Lung microvascular endothelial cell (primary cell): ENCODE measurements at regions not wholly inside any gene's neighbourhood (a gene's known extent, or its start where the extent isn't known, plus 50 kb on each side); places are given as distances from the start of the nearest gene placed in this dataset.

Experiments used
- DNase-seq, 2 donors: peaks; one replicate each; pipeline versions ENCODE4 v3.0.0 to v3.0.0-alpha.2; 2010; ENCODE audit warnings: low read depth in 2 of 2

GRCh38 chr14:82341261-82341810, 807.7 kb upstream of the SEL1L start:
- no peak for DNase-seq

GRCh38 chr14:82342596-82342995, 808.9 kb upstream of the SEL1L start:
- no peak for DNase-seq

GRCh38 chr14:82345184-82345583, 811.5 kb upstream of the SEL1L start:
- no peak for DNase-seq

GRCh38 chr14:82354126-82354525, 820.5 kb upstream of the SEL1L start:
- no peak for DNase-seq

GRCh38 chr14:82359201-82359600, 825.5 kb upstream of the SEL1L start:
- no peak for DNase-seq

GRCh38 chr14:82362452-82362851, 828.8 kb upstream of the SEL1L start:
- DNase-seq, result no peak

GRCh38 chr14:82365471-82365870, 831.8 kb upstream of the SEL1L start:
- no peak for DNase-seq

- DNase-seq, result no peak
These were observed 833.1 kb upstream of the SEL1L start for GRCh38 chr14:82366803-82367202.

- DNase-seq, result no peak
These were observed 845.6 kb upstream of the SEL1L start for GRCh38 chr14:82379291-82379690.

- no peak for DNase-seq
These were observed 851.4 kb upstream of the SEL1L start for GRCh38 chr14:82385048-82385447.

- no peak for DNase-seq
These were observed 854.0 kb upstream of the SEL1L start for GRCh38 chr14:82387699-82388098.

GRCh38 chr14:82388488-82388887, 854.8 kb upstream of the SEL1L start:
- DNase-seq, result no peak

GRCh38 chr14:82390586-82390985, 856.9 kb upstream of the SEL1L start:
- no peak for DNase-seq

- DNase-seq, result no peak
These were observed 861.3 kb upstream of the SEL1L start for GRCh38 chr14:82394916-82395315.

- no peak for DNase-seq
These were observed 864.6 kb upstream of the SEL1L start for GRCh38 chr14:82398256-82398655.

GRCh38 chr14:82403987-82404386, 870.3 kb upstream of the SEL1L start:
- no peak for DNase-seq

GRCh38 chr14:82410064-82410463, 876.4 kb upstream of the SEL1L start:
- no peak for DNase-seq

- no peak for DNase-seq
These were observed 877.6 kb upstream of the SEL1L start for GRCh38 chr14:82411298-82411697.

GRCh38 chr14:82412545-82412944, 878.9 kb upstream of the SEL1L start:
- no peak for DNase-seq

- DNase-seq, result no peak
These were observed 881.3 kb upstream of the SEL1L start for GRCh38 chr14:82414853-82415539.

- DNase-seq, result no peak
These were observed 886.3 kb upstream of the SEL1L start for GRCh38 chr14:82419933-82420332.

GRCh38 chr14:82420871-82421270, 887.2 kb upstream of the SEL1L start:
- no peak for DNase-seq

GRCh38 chr14:82421286-82421685, 887.6 kb upstream of the SEL1L start:
- DNase-seq, result no peak

GRCh38 chr14:82422230-82422629, 888.6 kb upstream of the SEL1L start:
- DNase-seq, result no peak
